Activated CD4-positive, alpha-beta T cell treated with anti-CD3 and anti-CD28 coated beads, Interleukin-10, Interleukin-2, amounts not matched to agents 100 ng/mL and 50 ng/mL, durations not matched to agents 16 hours and 8 hours (primary cell): ENCODE measurements at regions not wholly inside any gene's neighbourhood (a gene's known extent, or its start where the extent isn't known, plus 50 kb on each side); places are given as distances from the start of the nearest gene placed in this dataset.
"Not testable (repeated sequence)": the region's sequence is repeated elsewhere in the genome, so short reads cannot be mapped to it uniquely, and the experiment has no call there.

Experiments
- DNase-seq: peaks from one replicate; pipeline ENCODE4 v3.0.0-alpha.2; 2020

DNA sequence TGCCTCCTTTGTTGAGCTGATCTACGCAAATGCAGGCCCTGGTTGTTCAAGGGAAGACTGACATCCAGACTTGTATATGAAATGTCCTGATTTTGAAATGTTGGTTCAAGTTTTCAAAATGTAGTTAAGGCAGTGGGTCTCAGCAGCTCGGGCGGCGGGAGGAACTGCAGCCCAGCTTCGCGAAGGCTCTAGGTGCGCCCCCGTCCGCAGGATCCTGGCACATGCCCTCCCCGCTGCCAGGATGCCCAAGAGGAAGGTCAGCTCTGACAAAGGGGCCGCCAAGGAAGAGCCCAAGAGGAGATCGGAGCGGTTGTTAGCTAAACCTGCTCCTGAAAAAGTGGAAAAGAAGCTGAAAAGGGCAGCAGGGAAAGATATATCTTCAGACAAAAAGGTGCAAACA lies 1310.1 kb downstream of the ADGRL3 start:
- no peak for DNase-seq

DNA sequence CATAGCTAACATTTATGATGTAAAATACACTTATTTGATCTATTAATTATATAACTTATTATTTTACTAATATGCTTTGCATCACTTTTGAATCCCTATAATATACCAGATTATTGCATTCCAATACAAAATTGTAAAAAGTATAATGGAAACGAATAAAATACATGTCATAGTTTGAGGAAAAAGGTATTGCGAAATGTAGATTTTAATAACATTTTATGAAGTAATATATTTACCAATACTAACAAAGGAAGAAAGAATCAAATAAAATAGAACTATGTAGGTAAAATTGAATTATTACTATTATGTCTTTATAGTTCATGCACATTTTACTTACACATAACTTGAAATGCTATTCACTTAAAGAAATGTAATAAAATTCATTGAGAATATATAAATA lies 1300.2 kb downstream of the ADGRL3 start:
- DNase-seq: no peak

DNA sequence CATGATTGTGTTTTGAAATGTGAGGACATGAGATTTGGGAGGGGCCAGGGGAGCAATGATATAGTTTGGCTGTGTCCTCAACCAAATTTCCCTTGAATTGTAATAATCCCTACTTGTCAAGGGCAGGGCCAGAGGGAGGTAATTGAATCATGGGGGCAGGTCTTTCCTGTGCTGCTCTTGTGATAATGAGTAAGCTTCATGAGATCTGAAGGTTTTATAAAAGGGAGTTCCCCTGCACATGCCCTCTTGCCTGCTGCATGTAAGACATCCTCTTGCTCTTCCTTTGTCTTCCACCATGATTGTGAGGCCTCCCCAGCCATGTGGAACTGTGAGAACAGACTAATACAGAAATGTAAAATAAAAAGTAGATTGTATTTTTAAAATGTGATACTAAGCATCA lies 1294.9 kb downstream of the ADGRL3 start:
- DNase-seq: no peak

DNA sequence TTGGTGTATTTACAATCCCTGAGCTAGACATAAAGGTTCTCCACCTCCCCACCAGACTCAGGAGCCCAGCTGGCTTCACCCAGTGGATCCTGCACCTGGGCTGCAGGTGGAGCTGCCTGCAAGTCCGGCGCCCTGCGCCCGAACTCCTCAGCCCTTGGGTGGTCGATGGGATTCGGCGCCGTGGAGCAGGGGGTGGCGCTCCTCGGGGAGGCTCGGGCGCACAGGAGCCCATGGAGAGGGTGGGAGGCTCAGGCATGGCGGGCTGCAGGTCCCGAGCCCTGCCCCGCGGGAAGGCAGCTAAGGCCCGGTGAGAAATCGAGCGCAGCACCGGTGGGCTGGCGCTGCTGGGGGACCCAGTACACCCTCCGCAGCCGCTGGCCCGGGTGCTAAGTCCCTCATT lies 1291.6 kb downstream of the ADGRL3 start:
- not testable (repeated sequence) for DNase-seq

DNA sequence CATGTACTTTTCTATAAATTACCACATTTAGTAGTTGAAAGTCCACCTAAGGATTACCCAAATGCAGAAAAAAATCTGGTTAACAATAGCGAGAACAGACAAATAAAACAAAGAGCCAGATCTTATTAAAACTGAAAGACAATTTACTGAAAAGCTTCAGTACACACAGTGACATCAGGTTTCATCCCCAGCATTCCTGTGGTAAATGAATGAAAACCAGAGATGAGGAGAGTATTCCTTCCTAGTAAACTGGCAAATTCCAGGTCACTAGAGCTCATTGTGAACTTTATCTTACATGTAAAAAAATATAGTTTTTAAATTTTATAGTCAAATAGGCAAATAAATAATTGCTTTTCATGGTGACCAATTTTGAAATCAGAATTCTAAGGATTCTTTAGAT lies 1290.5 kb downstream of the ADGRL3 start:
- no peak for DNase-seq

DNA sequence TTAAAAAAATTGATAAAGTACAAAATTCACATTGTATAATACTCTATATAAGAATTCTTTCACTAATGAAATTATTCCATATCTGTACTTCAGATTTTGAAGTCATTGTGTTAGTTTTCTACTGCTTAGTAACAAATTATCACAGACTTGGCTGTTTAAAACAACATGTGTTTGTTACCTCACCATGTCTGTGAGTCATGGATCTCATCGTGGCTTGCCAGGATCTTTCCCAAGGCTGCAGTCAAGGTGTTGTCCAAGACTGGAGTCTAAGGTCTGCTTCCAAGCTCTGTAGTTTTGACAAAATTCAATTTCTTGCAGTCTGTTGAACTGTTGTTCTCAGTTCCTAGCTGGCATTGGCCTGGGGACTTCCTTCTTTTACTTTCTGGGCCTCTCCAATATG lies 1286.9 kb downstream of the ADGRL3 start:
- no peak for DNase-seq

DNA sequence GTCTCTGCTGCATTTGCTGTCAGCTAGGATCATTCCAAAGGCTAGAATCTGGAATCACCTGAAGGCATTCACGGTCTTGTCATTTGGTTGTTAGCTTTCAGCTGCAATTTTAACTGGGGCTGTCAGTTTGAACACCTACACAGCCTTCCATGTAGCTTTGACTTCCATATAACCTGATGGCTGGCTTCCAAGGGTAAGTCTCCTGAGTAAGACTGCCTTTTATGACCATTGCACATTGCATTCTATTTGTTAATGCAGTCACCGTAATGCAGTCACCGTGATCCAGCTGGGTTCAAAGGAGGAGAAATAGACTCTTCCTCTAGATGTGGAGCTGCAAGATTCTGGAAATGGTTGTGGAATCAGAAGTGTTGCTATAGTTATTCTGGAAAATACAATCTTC lies 1284.2 kb downstream of the ADGRL3 start:
- DNase-seq: no peak

DNA sequence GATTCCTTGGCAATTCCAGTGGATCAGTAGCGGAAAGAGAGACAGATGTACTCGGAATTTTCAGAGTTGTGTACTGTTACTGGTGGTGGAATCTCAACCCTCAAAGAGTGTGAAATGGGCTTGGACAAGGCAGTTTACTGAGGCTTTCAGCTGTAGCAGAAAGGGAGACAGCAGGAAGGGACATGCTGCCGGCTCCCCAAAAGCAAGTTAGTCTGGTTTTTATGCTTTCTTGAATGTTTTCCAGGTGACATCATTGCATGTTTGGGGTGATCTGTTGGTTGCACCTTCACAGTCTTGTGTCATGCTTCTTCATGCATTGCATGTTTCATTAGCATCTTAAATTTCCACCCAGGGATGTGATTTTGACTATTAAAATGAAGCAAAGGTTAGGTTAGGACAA lies 1282.2 kb downstream of the ADGRL3 start:
- DNase-seq: no peak

DNA sequence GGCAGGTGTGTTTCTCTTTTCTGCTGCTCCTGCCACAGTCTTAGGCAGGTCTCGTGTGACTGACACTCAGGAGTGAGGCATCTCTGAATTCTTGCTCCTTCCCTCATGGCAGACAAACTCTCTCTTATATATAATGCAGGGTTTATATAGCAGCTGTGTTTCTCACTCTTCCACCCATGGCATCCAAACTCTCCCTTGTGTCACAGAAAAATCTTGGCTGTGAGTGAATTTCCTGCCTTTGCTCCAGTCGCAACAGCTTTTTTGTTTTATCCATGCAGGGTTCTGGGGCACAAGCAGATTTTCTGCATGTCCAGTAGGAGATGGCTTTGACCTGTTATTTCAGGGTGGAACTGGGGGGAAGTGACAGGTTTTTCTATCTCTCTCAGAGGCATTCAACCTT lies 1275.5 kb downstream of the ADGRL3 start:
- DNase-seq: no peak

DNA sequence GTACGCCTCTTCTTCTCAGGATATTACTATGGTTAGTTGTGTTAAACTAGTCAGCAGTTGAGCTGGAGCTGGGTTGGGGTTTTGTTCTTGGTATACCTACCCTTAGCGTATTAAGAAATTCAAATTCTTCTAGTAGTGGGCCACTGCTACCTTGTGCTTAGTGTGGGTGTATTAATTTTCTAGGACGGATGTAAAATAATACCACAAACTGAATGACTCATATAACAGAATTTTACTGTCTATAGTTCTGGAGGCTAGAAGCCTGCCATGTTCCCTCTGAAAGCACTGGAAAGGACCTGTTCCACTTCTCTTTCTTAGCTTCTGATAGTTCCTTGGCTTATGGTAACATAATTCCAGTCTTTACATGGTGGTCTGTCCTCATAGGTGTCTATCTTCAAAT lies 1274.7 kb downstream of the ADGRL3 start:
- no peak for DNase-seq

DNA sequence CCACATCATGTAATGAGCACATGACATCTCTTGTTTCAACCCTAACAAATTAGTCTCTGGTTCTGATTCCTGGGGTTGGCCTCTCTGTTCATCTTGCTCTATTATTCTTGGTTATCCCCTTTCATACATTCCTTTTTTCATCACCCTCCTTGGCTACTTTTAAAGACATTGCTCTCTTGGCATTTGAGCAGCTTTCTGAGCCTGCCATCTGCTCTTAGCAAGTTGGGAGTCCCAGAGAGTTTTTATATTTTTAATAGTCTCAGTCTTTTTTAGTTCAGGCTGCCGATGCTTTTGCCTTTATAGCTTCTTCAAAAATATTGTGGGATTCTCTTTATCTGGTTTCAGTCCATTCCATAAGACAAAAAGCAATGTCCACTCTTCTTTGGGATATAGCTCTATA lies 1270.9 kb downstream of the ADGRL3 start:
- DNase-seq: no peak

DNA sequence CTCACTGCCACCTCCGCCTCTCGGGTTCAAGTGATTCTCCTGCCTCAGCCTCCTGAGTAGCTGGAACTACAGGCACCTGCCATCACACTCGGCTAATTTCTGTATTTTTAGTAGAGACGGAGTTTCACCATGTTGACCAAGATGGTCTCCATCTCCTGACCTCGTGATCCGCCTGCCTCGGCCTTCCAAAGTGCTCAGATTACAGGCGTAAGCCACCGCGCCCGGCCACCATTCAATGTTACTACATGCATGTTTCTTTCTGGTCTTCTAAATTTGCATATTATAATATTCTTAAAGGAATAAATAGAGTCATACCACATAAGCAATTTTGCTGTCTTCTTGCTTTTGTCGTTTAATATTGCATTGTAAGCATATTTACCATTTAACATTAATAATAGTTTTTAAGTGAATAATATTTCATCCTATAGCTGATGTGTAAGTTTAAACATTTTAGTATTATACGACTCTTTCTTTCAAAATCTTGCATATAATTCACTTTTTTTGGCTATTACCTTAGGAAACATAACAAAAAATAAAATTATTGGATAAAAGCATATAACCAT lies 1270.4 kb downstream of the ADGRL3 start:
- no peak for DNase-seq

DNA sequence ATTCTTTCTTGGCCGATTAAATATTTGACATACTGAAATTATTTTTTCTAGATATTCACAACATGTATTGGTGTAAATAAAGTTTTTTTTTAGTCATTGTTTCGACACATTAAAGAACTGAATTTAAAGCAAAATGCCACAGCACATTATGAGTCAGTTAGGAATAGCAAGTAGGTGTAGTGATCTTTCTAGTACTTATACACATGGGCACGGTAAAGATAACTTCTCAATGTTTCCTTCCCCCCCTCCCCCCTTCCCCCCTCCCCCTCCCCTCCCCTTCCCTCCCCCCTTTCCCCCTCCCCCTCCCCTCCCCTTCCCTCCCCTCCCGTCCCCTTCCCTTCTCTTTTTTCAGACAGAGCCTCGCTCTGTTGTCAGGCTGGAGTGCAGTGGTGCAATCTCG lies 1269.9 kb downstream of the ADGRL3 start:
- no peak for DNase-seq

DNA sequence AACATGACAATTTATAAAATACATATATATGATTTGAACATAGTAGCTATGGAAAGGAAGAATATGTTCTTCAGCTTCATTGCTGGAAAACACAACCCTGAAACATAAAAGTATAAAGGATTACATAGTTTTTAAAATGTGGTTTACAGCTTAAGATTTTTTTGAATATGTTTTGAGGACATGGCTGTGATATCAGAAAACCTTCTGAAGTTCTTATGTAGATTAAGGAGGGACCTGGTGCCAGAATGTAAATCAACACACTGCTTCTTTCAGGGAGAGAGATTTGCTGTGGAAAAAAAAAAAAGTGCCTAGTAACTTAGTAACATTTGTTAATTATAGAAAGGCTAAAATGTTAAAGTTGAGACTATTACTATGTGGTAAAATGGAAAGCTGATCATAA lies 1261.8 kb downstream of the ADGRL3 start:
- no peak for DNase-seq

DNA sequence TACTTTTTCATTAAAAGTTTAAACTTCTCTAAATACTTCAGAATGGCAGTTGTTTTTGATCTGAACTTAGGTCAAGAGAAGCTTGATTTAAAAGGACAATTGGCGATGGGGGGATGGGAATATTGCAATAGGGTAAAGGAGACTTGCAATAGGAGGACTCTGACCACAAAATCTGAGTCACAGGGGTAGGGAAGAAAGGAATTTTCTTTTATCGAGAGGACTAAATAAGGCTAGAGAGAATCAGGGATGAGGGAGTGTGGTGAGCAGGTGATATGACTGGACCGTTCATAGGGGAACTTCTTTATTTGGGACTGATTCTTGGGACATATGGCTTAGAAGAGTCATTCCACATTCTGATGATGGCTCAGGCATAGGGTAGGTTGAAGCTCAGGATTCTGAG lies 1260.2 kb downstream of the ADGRL3 start:
- DNase-seq: no peak

DNA sequence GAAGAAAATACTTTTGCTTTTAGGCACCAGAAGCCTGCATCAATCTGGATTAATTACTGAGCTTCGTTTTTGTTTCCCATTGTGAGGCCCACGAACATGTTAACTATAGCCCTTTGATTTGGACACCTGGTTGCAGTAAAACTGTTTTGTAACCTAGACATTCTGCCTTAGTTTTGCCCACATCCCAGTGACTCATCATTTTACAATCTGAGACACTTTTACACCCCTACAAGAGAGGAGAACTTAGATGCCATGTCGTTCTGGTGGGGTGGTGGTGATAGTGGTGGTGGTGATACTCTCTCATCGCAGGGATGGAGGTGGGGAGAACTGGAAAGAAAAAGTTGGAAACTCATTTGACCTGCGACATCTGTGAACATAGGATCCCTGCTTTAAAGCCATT lies 1257.2 kb downstream of the ADGRL3 start:
- no peak for DNase-seq

DNA sequence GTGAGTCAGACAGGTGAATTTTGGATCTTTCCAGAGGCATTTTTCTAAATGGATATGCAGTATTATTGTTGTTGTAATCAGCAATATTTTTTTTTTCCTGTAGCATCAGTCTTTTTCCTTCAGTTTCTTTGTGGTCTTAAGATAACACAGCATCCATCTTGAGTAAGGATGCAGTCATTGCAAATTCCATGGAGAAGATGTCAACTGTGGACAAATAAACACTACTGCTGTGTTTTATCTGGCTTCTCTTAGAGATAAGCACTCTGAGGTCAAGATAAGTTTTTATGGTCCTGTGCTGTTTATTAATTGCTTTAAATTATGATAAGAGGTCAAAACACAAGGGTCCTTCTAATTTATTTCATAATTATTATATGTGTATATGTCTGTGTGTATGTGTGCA lies 1255.7 kb downstream of the ADGRL3 start:
- DNase-seq: no peak

DNA sequence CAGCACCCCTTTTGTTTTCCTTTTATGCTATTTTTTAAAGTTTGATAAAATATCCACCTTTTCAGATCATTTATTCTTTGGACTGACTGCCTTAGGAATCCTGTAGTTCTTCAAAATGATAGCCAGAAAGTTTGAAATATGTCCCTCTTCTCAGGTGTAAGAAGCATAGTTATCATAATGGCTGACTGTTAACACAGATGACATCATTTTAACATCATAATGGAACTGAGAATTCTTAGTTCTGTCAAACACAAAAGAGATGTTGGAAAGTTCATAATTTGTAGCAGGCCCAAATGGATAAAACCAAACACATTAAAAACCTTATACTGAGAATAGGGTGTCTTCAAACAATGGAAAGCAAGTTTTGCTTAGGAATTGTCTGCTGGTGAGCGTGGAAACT lies 1254.4 kb downstream of the ADGRL3 start:
- DNase-seq: no peak

DNA sequence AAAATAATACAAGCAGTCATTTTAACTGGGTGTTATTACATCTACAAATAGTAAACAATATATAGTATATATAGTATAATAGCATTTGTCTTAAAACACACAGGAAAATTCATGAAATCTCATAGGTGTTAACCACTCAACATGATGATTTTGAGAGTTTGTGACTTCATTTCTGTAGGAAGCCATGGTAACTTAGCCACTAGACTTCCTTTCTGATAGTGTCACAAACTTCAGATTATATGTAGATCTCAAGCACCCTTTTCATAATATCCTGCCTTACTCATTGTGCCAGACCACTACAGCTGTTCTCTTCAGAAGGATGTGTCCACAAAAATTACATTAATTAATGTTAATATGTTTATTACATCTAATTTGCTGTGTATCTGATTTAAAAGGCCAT lies 1250.6 kb downstream of the ADGRL3 start:
- peak; percentile 8 for DNase-seq

DNA sequence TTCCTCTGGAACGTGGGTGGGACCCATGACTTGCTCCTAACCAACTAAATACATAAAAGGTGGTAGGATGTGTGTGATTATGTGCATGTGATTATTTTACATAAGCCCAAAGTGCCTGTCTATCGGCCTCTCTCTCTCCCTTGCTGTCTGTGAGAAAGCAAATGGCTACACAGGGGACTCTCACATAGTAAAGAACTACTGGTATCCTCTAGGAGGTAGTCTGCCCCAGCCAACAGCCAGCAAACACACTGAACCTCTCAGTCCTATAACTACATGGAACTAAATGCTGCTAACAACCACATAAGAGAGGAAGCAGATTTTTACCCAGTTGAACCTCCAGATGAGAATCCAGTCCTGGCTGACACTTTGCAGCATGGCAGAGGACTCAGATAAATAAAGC lies 1249.4 kb downstream of the ADGRL3 start:
- no peak for DNase-seq

DNA sequence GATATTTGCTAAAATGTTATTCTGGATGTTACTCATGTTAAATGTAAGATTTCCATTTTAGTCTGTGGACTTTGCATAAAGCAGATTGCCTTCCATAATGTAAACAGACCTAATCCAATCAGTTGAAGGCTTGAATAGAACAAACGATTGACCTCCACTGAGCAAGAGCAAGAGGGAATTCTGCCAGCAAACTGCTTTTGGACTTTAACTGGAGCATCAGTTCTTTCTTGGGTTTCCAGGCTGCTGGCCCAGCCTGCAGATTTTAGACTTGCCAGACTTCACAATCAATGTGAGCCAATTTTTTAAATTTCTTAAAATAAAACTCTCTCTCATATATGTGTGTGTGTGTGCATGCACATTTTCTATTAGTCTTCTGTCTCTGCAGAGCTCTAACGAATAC lies 1248.8 kb downstream of the ADGRL3 start:
- DNase-seq: no peak

DNA sequence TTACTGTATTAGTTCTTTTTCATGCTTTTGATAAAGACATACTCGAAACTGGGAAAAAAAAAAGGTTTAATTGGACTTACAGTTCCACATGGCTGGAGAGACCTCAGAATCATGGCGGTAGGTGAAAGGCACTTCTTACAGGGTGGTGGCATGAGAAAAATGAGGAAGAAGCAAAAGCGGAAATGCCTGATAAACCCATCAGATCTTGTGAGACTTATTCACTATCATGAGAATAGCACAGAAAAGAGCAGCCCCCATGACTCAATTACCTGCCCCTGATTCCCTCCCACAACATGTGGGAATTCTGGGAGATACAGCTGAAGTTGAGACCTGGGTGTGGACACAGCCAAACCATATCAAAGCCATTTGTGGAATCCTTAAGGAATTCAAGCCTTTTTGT lies 1238.9 kb downstream of the ADGRL3 start:
- no peak for DNase-seq

DNA sequence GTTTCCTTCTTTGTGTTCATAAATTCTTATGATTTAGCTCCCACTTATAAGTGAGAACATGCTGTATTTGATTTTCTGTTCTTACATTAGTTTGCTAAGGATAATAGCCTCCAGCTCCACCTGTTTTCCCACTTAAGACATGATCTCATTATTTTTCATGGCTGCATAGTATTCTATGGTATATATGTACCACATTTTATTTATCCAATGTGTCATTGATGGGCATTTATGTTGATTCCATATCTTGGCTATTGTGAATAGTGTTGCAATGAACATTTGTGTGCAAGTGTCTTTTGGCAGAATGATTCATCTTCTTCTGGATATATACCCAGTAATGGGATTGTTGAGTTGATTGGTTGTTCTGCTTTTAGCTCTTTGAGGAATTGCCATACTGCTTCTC lies 1234.8 kb downstream of the ADGRL3 start:
- DNase-seq: no peak

DNA sequence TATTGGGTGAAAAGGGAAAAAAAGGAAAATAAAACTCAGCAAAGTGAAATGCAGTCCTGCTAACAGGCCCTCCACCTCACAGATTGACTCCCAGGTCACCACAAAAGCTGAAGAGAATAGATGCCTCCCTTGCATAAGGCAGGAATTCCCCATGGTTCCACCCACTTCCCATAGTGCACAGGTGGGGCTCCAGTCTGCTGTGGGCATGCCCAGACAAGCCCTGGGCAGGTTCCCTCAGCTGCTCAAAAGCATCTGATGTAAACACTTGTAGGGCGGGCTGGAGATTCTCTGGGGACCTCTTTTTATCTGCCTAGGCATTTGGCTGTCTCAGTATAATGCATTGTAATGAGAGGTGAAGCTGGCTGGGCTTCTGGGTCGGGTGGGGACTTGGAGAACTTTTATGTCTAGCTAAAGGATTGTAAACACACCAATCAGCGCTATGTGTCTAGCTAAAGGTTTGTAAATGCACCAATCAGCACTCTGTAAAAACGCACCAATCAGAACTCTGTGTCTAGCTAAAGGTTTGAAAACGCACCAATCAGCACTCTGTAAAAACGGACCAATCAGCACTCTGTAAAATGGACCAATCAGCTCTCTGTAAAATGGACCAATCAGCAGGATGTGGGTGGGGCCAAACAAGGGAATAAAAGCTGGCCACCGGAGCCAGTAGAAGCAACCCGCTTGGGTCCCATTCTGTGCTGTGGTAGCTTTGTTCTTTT lies 1231.5 kb downstream of the ADGRL3 start:
- DNase-seq: not testable (repeated sequence)

DNA sequence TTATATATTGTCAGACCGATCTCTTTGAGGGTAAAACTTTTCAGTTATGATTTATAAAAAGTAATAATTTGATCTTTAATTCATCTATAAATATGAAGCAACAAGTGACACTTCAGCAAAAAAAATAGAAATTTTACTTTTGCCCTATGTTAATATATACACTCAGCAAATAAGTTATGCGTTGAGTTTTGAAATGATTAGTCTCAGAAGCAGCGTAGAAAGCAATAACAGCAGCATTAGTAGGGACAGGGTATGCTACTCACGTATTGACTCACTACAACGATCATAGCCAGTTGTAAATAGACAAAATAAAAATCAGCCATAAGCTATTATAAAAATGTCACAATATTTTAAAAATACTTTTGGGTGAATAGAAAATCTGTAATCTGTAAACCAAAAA lies 1229.2 kb downstream of the ADGRL3 start:
- DNase-seq: no peak
